NCI-H2227 (cell line): ENCODE measurements at regions not wholly inside any gene's neighbourhood (a gene's known extent, or its start where the extent isn't known, plus 50 kb on each side); places are given as distances from the start of the nearest gene placed in this dataset.
"Not testable (repeated sequence)": the region's sequence is repeated elsewhere in the genome, so short reads cannot be mapped to it uniquely, and the experiment has no call there.

ENCODE experiments used
- DNase-seq: peaks from one replicate; lab custom pipeline; 2025; ENCODE audit not compliant: unreplicated experiment; lab: John Stamatoyannopoulos, UW

GRCh38 chr3:103134023-103134724 is 699.4 kb downstream of the ZPLD1 start:
- DNase-seq = no peak

GRCh38 chr3:103136621-103137020 is 701.8 kb downstream of the ZPLD1 start:
- DNase-seq = no peak

GRCh38 chr3:103137830-103138229 is 703.0 kb downstream of the ZPLD1 start:
- no peak for DNase-seq

GRCh38 chr3:103158183-103158582 is 723.4 kb downstream of the ZPLD1 start:
- DNase-seq = no peak

- DNase-seq = no peak
Measured at GRCh38 chr3:103166890-103167289, 732.1 kb downstream of the ZPLD1 start.

- no peak for DNase-seq
Measured at GRCh38 chr3:103167850-103168249, 733.0 kb downstream of the ZPLD1 start.

- DNase-seq = no peak
Measured at GRCh38 chr3:103169289-103169688, 734.5 kb downstream of the ZPLD1 start.

- DNase-seq = no peak
Measured at GRCh38 chr3:103170651-103171050, 735.8 kb downstream of the ZPLD1 start.

- no peak for DNase-seq
Measured at GRCh38 chr3:103173940-103174339, 739.1 kb downstream of the ZPLD1 start.

GRCh38 chr3:103181160-103181559 is 746.3 kb downstream of the ZPLD1 start:
- DNase-seq = no peak

- no peak for DNase-seq
Measured at GRCh38 chr3:103184772-103185171, 750.0 kb downstream of the ZPLD1 start.

GRCh38 chr3:103189941-103190340 is 755.1 kb downstream of the ZPLD1 start:
- DNase-seq = no peak

- no peak for DNase-seq
Measured at GRCh38 chr3:103195216-103195615, 760.4 kb downstream of the ZPLD1 start.

GRCh38 chr3:103203441-103203840 is 768.6 kb downstream of the ZPLD1 start:
- no peak for DNase-seq

- DNase-seq = no peak
Measured at GRCh38 chr3:103210583-103210982, 775.8 kb downstream of the ZPLD1 start.

- DNase-seq = no peak
Measured at GRCh38 chr3:103218146-103218545, 783.3 kb downstream of the ZPLD1 start.

- no peak for DNase-seq
Measured at GRCh38 chr3:103218793-103219192, 784.0 kb downstream of the ZPLD1 start.

GRCh38 chr3:103227651-103228050 is 792.8 kb downstream of the ZPLD1 start:
- no peak for DNase-seq

GRCh38 chr3:103247459-103247858 is 812.6 kb downstream of the ZPLD1 start:
- DNase-seq = no peak

GRCh38 chr3:103254827-103255226 is 820.0 kb downstream of the ZPLD1 start:
- DNase-seq = not testable (repeated sequence)

GRCh38 chr3:103269287-103269686 is 834.5 kb downstream of the ZPLD1 start:
- no peak for DNase-seq

- no peak for DNase-seq
Measured at GRCh38 chr3:103271575-103271974, 836.8 kb downstream of the ZPLD1 start.

- DNase-seq = no peak
Measured at GRCh38 chr3:103295974-103296570, 861.3 kb downstream of the ZPLD1 start.
